Spleen (tissue), 11 donors: ENCODE measurements at regions not wholly inside any gene's neighbourhood (a gene's known extent, or its start where the extent isn't known, plus 50 kb on each side); places are given as distances from the start of the nearest gene placed in this dataset.

ENCODE experiments used
- DNase-seq: peaks from one replicate; pipeline ENCODE4 v3.0.0-alpha.2; 2020
- H3K27ac ChIP-seq, 8 donors: fragments of 200-600 bp; sonication (generic) in 7 of 8; 1 replicate in 4 of 8; 2 replicates in 4 of 8; pipeline versions ENCODE4 v1.5.0 to v1.8.0; 2016 to 2021; ENCODE audit warnings: inconsistent platforms in 4 of 8, mild to moderate bottlenecking in 4 of 8, moderate library complexity in 1 of 8
- H3K27me3 ChIP-seq, 7 donors: fragments of 200-600 bp; sonication (generic) in 6 of 7; replicated peaks in 1 of 7; 1 replicate in 4 of 7; 2 replicates in 3 of 7; pipeline versions ENCODE4 v1.5.0 to v1.8.0; 2016 to 2021; ENCODE audit warnings: inconsistent platforms in 3 of 7, mild to moderate bottlenecking in 1 of 7
- H3K36me3 ChIP-seq, 6 donors: fragments of 200-600 bp; sonication (generic) in 5 of 6; 1 replicate in 4 of 6; 2 replicates in 2 of 6; pipeline versions ENCODE4 v1.5.0 to v1.8.0; 2016 to 2021; ENCODE audit warnings: inconsistent platforms in 2 of 6
- H3K4me1 ChIP-seq, 6 donors: fragments of 200-600 bp; sonication (generic) in 5 of 6; 1 replicate in 3 of 6; 2 replicates in 3 of 6; pipeline versions ENCODE4 v1.5.0 to v1.8.0; 2016 to 2021; ENCODE audit warnings: inconsistent platforms in 3 of 6
- H3K4me3 ChIP-seq, 8 donors: fragments of 200-600 bp; sonication (generic) in 7 of 8; 1 replicate in 4 of 8; 2 replicates in 4 of 8; pipeline versions ENCODE4 v1.5.0 to v1.8.0; 2016 to 2021; ENCODE audit warnings: inconsistent platforms in 4 of 8, mild to moderate bottlenecking in 4 of 8, moderate library complexity in 2 of 8
- H3K9me3 ChIP-seq, 8 donors: fragments of 200-600 bp; sonication (generic) in 7 of 8; 1 replicate in 4 of 8; 2 replicates in 4 of 8; pipeline versions ENCODE4 v1.5.0 to v1.8.0; 2016 to 2021; ENCODE audit warnings: inconsistent platforms in 4 of 8
- POLR2A ChIP-seq, 3 donors: fragments of 450-650 bp; IDR thresholded peaks; one replicate each; pipeline ENCODE4 v1.5.1; 2017; ENCODE audit warnings: antibody characterized with exemption in 3 of 3, mild to moderate bottlenecking in 1 of 3
- POLR2AphosphoS5 ChIP-seq, 3 donors: sonication (generic); formaldehyde crosslinking; IDR thresholded peaks; one replicate each; pipeline ENCODE4 v1.5.1; 2017; ENCODE audit warnings: antibody characterized with exemption in 3 of 3
- WGBS, 5 donors: extraction: QIAGEN DNeasy Blood & Tissue Kit in 3 of 5; methylation state at CpG; one replicate each; pipeline versions ENCODE4 v1.1.5 to v1.1.7; 2013 to 2018; 5-methylcytosine and 5-hydroxymethylcytosine counted together
- intact Hi-C: fragments of 100-400 bp; cut with DNase I; formaldehyde crosslinking; loops from one replicate; pipeline ENCODE4 v1.15.0; 2023; ENCODE audit warnings: low total_unique reads
- TF ChIP-seq, protein P1 (sequence below), 11 experiments: fragments of 200-600 bp in 7 of 11; fragments of 450-650 bp in 4 of 11; sonication (generic) in 4 of 11; IDR thresholded peaks in 8 of 11; conservative IDR thresholded peaks in 3 of 11; 1 replicate in 7 of 11; 2 replicates in 4 of 11; pipeline versions ENCODE4 v1.4.0 to v1.8.0; 2016 to 2021; ENCODE audit warnings: antibody characterized with exemption in 11 of 11, inconsistent platforms in 4 of 11, mild to moderate bottlenecking in 1 of 11
- donor health status: healthy with polysubstance abuse.
- donor health status: DM: no; HTN: no; CAD: no; lungs with moderate emphysema.
- donor health status: DM: no; HTN: no; CAD: no.
- donor health status: Bipolar disorder and iron deficiency.
- donor health status: healthy.
- donor health status: DM: no; HTN: no; CAD: no.
- donor health status: DM: yes; HTN: yes; CAD: no.

- Histone ChIP-seq H3K27ac (no peak overlapping the region), H3K36me3 (no peaks in the 10 kb centered on the region), H3K4me1 (peaks cover 0 to 6% (median 0%) of the 10 kb centered on the region in 6 donors), H3K4me3 (no peak overlapping the region), H3K27me3 (no peaks in the 10 kb centered on the region), H3K9me3 (no peaks in the 10 kb centered on the region)
- TF ChIP-seq POLR2AphosphoS5 (IDR thresholded peaks at IDR 0.05) = no peak
- TF ChIP-seq, protein P1, sequence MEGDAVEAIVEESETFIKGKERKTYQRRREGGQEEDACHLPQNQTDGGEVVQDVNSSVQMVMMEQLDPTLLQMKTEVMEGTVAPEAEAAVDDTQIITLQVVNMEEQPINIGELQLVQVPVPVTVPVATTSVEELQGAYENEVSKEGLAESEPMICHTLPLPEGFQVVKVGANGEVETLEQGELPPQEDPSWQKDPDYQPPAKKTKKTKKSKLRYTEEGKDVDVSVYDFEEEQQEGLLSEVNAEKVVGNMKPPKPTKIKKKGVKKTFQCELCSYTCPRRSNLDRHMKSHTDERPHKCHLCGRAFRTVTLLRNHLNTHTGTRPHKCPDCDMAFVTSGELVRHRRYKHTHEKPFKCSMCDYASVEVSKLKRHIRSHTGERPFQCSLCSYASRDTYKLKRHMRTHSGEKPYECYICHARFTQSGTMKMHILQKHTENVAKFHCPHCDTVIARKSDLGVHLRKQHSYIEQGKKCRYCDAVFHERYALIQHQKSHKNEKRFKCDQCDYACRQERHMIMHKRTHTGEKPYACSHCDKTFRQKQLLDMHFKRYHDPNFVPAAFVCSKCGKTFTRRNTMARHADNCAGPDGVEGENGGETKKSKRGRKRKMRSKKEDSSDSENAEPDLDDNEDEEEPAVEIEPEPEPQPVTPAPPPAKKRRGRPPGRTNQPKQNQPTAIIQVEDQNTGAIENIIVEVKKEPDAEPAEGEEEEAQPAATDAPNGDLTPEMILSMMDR (IDR thresholded peaks at IDR 0.05 in 8 of 11, conservative IDR thresholded peaks at IDR 0.05 in 3 of 11) = no peak
- no peak for TF ChIP-seq POLR2A (IDR thresholded peaks at IDR 0.05)
- intact Hi-C loops = no loop called here
- 84 to 90% (median 88%) methylated on average over 10 of the region's 10 CpGs for WGBS, 5 donors
- no peak for DNase-seq
Observed at GRCh38 chr5:57398413-57399093, 84.1 kb downstream of the ACTBL2 start.

DNA sequence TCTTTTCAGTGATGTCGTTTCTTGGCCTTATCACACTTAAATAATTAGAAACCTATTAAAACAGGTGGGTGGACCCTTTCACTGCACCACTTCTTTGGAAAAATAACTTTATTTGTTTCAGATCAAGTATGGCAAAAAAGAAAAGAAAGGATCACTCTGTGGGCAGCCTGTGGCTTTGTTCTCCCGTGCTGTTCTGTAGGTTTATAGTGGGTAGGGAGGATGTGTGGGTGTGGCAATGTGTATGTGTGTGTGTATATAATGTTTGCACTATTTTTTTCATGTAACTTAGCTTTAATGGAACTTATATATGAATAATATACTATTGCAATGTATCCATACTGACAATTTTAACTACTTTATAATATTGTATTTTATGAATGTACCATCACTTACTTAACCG is 85.9 kb downstream of the ACTBL2 start:
- Histone ChIP-seq H3K4me3 (no peak overlapping the region), H3K27me3 (no peaks in the 10 kb centered on the region), H3K27ac (no peak overlapping the region), H3K9me3 (no peaks in the 10 kb centered on the region), H3K4me1 (peaks cover 0 to 3% (median 0%) of the 10 kb centered on the region in 6 donors), H3K36me3 (no peaks in the 10 kb centered on the region)
- no peak for TF ChIP-seq POLR2A (IDR thresholded peaks at IDR 0.05)
- TF ChIP-seq POLR2AphosphoS5 (IDR thresholded peaks at IDR 0.05) = no peak
- TF ChIP-seq, protein P1 (IDR thresholded peaks at IDR 0.05 in 8 of 11, conservative IDR thresholded peaks at IDR 0.05 in 3 of 11) = no peak
- WGBS, 5 donors = 66 to 74% (median 73%) methylated on average over 3 of the region's 3 CpGs
- DNase-seq = no peak
- intact Hi-C loops = no loop called here

DNA sequence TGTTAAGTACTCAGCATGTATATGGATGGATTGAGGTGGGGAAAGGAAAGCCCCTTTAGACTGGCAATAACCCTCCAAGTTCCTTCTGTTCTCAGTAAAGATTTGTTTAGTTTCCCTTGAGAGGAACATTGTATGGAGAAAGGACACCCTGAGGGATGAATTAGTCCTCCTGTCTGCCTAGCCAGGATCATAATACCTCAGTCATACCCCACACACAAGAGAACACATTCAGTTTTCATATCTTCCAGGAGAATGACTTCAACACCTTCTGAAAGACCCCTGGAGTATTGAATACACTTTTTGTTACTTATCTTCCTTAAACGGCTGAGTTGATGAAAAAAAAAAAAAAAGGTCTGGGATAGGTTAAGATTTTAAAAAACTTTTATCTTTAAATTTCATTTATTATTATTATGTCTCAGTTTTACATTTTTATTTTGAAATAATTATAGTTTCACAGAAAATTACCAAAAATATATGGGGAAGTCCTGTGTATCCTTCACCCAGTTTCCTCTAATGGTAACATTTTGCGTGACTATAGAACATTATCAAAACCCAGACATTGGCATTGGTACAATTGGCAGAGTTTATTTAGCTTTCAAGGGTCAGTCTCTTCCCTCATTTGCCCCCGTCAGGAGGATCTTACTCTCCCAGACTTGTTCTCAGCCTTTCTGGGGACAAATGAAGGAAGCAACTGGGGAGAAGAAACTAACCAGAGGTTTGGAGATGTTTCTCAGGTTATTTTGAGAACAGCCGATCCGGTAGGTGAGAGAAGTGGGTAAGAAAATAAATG is 88.0 kb downstream of the ACTBL2 start:
- no peak overlapping the region for H3K4me3 ChIP-seq
- H3K36me3 ChIP-seq = no peaks in the 10 kb centered on the region
- no peak overlapping the region for H3K27ac ChIP-seq
- intact Hi-C loops = no loop called here
- H3K4me1 ChIP-seq = peaks cover 0 to 3% (median 0%) of the 10 kb centered on the region in 6 donors
- H3K9me3 ChIP-seq = no peaks in the 10 kb centered on the region
- TF ChIP-seq POLR2A (IDR thresholded peaks at IDR 0.05) (no peak), POLR2AphosphoS5 (IDR thresholded peaks at IDR 0.05) (no peak)
- TF ChIP-seq, protein P1 (IDR thresholded peaks at IDR 0.05 in 8 of 11, conservative IDR thresholded peaks at IDR 0.05 in 3 of 11) = no peak
- 65 to 87% (median 78%) methylated on average over 5 of the region's 5 CpGs for WGBS, 5 donors
- no peak for DNase-seq
- H3K27me3 ChIP-seq = no peaks in the 10 kb centered on the region

- H3K36me3 ChIP-seq = no peaks in the 10 kb centered on the region
- 74 to 84% (median 79%) methylated on average over 2 of the region's 2 CpGs for WGBS, 5 donors
- no peaks in the 10 kb centered on the region for H3K9me3 ChIP-seq
- no peaks in the 10 kb centered on the region for H3K27me3 ChIP-seq
- no peaks in the 10 kb centered on the region for H3K4me1 ChIP-seq
- no peak overlapping the region for H3K4me3 ChIP-seq
- intact Hi-C loops = no loop called here
- H3K27ac ChIP-seq = no peak overlapping the region
- no peak for DNase-seq
- TF ChIP-seq POLR2A (IDR thresholded peaks at IDR 0.05) = no peak
- TF ChIP-seq POLR2AphosphoS5 (IDR thresholded peaks at IDR 0.05) = no peak
- TF ChIP-seq, protein P1 (IDR thresholded peaks at IDR 0.05 in 8 of 11, conservative IDR thresholded peaks at IDR 0.05 in 3 of 11) = no peak
Observed at GRCh38 chr5:57386958-57387357, 95.7 kb downstream of the ACTBL2 start.
